Breast epithelium (tissue), 3 donors: ENCODE measurements at regions not wholly inside any gene's neighbourhood (a gene's known extent, or its start where the extent isn't known, plus 50 kb on each side); places are given as distances from the start of the nearest gene placed in this dataset.

Source experiments
- POLR2A ChIP-seq: fragments of 450-650 bp; IDR thresholded peaks from one replicate; pipeline ENCODE4 v1.6.1; 2016; ENCODE audit warnings: antibody characterized with exemption, mild to moderate bottlenecking, moderate library complexity
- POLR2AphosphoS5 ChIP-seq, 3 donors: sonication (generic); formaldehyde crosslinking; IDR thresholded peaks; one replicate each; pipeline ENCODE4 v1.6.1; 2017; ENCODE audit warnings: antibody characterized with exemption in 3 of 3
- TF ChIP-seq, protein P1 (sequence below), 3 donors: fragments of 450-650 bp; IDR thresholded peaks; one replicate each; pipeline ENCODE4 v1.5.1; 2016 to 2017; ENCODE audit warnings: antibody characterized with exemption in 3 of 3, mild to moderate bottlenecking in 3 of 3, moderate library complexity in 3 of 3

DNA sequence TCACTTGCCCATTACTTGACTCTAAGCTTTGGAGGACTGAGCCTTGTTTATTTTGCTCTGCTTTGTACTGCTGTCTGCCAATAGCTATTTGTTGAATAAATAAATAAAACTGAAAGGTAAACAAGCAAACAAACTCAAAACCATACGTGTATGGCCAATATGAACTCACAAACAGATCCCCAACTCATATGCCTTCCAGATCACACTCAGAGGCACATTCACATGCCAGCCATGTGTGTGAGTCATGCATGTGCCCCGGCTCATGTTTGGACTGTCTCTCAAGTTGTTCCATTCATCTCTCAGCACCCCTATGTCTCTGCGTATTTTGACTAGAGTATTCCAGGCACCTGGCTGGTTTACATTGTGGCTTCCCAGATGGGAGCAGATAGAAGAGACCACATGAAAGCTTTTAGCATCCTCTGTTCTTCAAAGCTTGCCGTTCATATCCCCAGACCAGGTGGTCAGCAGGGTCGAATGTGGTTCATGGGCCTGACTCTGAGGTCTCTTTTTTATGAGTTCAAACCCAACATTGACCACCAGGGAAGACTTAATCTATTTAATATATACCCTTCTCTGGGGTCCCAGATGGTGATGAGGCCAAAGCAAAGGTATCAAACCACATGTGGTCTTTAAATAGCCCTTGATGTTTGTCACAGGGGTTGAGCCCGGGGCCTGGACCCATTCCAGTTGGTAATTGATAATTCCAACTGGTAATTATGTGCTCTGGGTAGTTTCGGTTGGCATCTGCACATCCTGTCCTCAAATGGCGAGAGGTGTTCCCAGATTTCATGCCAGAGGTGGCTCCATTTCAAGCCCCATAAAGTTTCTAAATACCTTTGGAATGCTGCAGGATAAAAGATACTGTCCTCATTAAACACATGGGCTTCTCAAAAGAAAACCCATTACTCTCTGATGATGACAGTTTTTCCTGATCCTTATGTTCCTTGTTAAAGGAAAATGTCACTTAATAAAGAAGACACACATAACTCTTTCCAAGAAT is 287.3 kb upstream of the MAF start:
- TF ChIP-seq, protein P1, sequence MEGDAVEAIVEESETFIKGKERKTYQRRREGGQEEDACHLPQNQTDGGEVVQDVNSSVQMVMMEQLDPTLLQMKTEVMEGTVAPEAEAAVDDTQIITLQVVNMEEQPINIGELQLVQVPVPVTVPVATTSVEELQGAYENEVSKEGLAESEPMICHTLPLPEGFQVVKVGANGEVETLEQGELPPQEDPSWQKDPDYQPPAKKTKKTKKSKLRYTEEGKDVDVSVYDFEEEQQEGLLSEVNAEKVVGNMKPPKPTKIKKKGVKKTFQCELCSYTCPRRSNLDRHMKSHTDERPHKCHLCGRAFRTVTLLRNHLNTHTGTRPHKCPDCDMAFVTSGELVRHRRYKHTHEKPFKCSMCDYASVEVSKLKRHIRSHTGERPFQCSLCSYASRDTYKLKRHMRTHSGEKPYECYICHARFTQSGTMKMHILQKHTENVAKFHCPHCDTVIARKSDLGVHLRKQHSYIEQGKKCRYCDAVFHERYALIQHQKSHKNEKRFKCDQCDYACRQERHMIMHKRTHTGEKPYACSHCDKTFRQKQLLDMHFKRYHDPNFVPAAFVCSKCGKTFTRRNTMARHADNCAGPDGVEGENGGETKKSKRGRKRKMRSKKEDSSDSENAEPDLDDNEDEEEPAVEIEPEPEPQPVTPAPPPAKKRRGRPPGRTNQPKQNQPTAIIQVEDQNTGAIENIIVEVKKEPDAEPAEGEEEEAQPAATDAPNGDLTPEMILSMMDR (IDR thresholded peaks at IDR 0.05): no peak
- TF ChIP-seq POLR2A: no peak
- TF ChIP-seq POLR2AphosphoS5 (IDR thresholded peaks at IDR 0.05): no peak
